GM12875 (cell line): ENCODE measurements at regions not wholly inside any gene's neighbourhood (a gene's known extent, or its start where the extent isn't known, plus 50 kb on each side); places are given as distances from the start of the nearest gene placed in this dataset.
"Not testable (repeated sequence)": the region's sequence is repeated elsewhere in the genome, so short reads cannot be mapped to it uniquely, and the experiment has no call there.

Experiments
- H3K4me3 ChIP-seq: one replicate; pipeline ENCODE4 v1.5.1; 2011; ENCODE audit warnings: low read depth, low read length, control low read depth
- TF ChIP-seq, protein P1 (sequence below): IDR thresholded peaks from 2 replicates; pipeline ENCODE4 v1.5.1; 2011; ENCODE audit warnings: low read depth, mild to moderate bottlenecking, control low read depth, inconsistent platforms, low read length, moderate library complexity, borderline replicate concordance; ENCODE audit not compliant: insufficient read depth

DNA sequence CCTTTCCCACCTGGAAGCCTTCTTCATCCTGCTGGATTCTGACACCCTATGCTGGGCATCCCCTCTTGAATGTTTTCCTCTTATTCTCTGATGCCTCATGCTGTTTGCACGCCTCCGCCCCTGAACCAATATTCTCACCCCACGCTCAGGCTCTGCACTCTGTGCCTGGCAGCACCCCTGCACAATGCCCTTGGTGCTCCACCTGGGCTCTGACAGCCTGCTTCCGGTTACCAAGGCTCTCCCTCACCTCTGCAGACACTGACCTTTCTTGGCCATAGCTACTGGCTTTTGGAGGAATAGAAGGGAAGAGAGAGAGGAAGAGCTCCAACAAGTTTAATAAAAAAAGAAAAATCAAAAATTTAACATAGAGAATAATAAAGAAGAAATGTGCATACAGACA, 108.7 kb upstream of the SHB start:
- no peak overlapping the region for H3K4me3 ChIP-seq
- TF ChIP-seq, protein P1, sequence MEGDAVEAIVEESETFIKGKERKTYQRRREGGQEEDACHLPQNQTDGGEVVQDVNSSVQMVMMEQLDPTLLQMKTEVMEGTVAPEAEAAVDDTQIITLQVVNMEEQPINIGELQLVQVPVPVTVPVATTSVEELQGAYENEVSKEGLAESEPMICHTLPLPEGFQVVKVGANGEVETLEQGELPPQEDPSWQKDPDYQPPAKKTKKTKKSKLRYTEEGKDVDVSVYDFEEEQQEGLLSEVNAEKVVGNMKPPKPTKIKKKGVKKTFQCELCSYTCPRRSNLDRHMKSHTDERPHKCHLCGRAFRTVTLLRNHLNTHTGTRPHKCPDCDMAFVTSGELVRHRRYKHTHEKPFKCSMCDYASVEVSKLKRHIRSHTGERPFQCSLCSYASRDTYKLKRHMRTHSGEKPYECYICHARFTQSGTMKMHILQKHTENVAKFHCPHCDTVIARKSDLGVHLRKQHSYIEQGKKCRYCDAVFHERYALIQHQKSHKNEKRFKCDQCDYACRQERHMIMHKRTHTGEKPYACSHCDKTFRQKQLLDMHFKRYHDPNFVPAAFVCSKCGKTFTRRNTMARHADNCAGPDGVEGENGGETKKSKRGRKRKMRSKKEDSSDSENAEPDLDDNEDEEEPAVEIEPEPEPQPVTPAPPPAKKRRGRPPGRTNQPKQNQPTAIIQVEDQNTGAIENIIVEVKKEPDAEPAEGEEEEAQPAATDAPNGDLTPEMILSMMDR: no peak

- TF ChIP-seq, protein P1: no peak
- no peak overlapping the region for H3K4me3 ChIP-seq
Measured at GRCh38 chr9:38176251-38176650, 107.2 kb upstream of the SHB start.

DNA sequence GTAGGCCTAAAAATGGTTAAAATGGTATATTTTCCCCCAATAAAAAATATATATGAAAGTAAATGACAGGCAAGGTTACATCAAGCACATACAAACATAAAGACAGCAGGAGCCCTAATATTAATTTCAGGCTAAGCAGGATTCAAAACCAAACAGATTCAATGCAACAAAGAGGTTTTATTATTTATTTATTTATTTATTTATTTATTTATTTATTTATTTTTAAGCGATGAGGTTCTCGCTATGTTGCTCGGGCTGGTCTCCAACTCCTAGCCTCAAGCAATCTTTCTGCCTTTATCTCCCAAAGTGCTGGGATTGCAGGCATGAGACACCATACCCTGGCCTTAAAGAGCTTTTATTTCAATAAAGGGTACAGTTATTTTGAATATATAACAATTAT, 106.4 kb upstream of the SHB start:
- H3K4me3 ChIP-seq: no peak overlapping the region
- TF ChIP-seq, protein P1: no peak

- no peak overlapping the region for H3K4me3 ChIP-seq
- TF ChIP-seq, protein P1: no peak
Measured at GRCh38 chr9:38172586-38172985, 103.6 kb upstream of the SHB start.

- no peak overlapping the region for H3K4me3 ChIP-seq
- TF ChIP-seq, protein P1: no peak
Measured at GRCh38 chr9:38171926-38172325, 102.9 kb upstream of the SHB start.

GRCh38 chr9:38171538-38171884, 102.5 kb upstream of the SHB start:
- no peak overlapping the region for H3K4me3 ChIP-seq
- TF ChIP-seq, protein P1: no peak

DNA sequence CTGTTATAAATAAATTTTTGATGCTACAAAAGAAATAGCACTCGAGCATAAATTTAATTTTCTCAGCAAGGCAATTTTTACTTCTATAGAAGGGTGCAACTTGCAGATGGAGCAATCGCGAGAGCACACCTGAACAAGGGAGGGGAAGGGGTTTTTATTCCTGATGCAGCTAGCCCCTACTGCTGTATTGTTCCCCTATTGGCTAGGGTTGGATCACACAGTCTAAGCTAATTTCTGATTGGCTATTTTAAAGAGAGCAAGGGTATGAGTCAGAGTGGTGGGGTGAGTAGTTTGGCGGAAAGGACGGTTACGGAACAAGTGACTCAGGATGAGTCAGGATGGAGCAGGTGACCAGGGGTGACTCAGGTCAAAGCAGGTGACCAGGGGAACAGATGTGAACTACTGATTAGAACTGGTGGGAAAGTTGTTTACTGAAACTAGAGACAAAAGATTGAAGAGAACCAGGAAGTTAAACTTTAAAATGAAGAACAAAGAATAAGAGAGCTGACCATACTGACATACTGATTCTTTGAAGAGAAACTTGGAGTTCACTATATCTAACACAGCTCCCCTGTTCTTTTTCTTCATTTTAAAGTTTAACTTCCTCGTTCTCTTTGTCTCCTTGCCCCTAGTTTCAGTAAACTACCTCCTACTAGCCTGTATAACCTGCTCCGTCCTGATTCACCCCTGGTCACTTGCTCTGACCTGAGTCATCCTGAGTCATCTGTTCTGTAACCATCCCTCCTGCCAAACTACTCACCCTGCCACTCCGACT, 101.9 kb upstream of the SHB start:
- H3K4me3 ChIP-seq: not testable (repeated sequence)

- not testable (repeated sequence) for H3K4me3 ChIP-seq
Measured at GRCh38 chr9:38170155-38170554, 101.1 kb upstream of the SHB start.
